ENCODE measurements at regions not wholly inside any gene's neighbourhood (a gene's known extent, or its start where the extent isn't known, plus 50 kb on each side); places are given as distances from the start of the nearest gene placed in this dataset.

GRCh38 chr2:168394262-168394661 is 61.8 kb upstream of the CERS6 start:
- no peak for DNase-seq
- H3K36me3 Mint-ChIP-seq, result no peaks in the 10 kb centered on the region
- no peak overlapping the region for H3K27ac Mint-ChIP-seq
- H3K27me3 Mint-ChIP-seq, result no peaks in the 10 kb centered on the region
- CTCF ChIA-PET, result interaction anchor here (1.4 kb wide), 1 partner anchor 48 kb away, joined by 3 read pairs; no protein-coding TSS in a partner anchor
- intact Hi-C loops (cut with micrococcal nuclease), result no loop called here
- H3K4me1 Mint-ChIP-seq (ENCODE audit: low read depth), result no peaks in the 10 kb centered on the region
- no peaks in the 10 kb centered on the region for H3K9me3 Mint-ChIP-seq
- H3K4me3 Mint-ChIP-seq, result no peak overlapping the region
- POLR2A ChIA-PET, result no interaction called here

GRCh38 chr2:168396131-168396530 is 59.9 kb upstream of the CERS6 start:
- Mint-ChIP-seq H3K27ac (no peak overlapping the region), H3K4me3 (no peak overlapping the region), H3K36me3 (no peaks in the 10 kb centered on the region), H3K27me3 (no peaks in the 10 kb centered on the region), H3K9me3 (no peaks in the 10 kb centered on the region), H3K4me1 (ENCODE audit: low read depth) (no peaks in the 10 kb centered on the region)
- ChIA-PET POLR2A (no interaction called here), CTCF (interaction anchor here (0.6 kb wide), 1 partner anchor 230 kb away, joined by 3 read pairs; no protein-coding TSS in a partner anchor)
- DNase-seq, result no peak
- intact Hi-C loops (cut with micrococcal nuclease), result no loop called here

- Mint-ChIP-seq H3K27me3 (peaks cover 4% of the 10 kb centered on the region), H3K27ac (no peak overlapping the region), H3K4me3 (no peak overlapping the region), H3K4me1 (ENCODE audit: low read depth) (no peaks in the 10 kb centered on the region), H3K36me3 (no peaks in the 10 kb centered on the region), H3K9me3 (no peaks in the 10 kb centered on the region)
- POLR2A ChIA-PET, result no interaction called here
- CTCF ChIA-PET, result no interaction called here
- intact Hi-C loops (cut with micrococcal nuclease), result no loop called here
- DNase-seq, result no peak
Observed at GRCh38 chr2:168397629-168398028, 58.4 kb upstream of the CERS6 start.

- CTCF ChIA-PET, result no interaction called here
- Mint-ChIP-seq H3K27me3 (peaks cover 4% of the 10 kb centered on the region), H3K4me3 (no peak overlapping the region), H3K4me1 (ENCODE audit: low read depth) (peaks cover 2% of the 10 kb centered on the region), H3K9me3 (no peaks in the 10 kb centered on the region), H3K27ac (no peak overlapping the region), H3K36me3 (no peaks in the 10 kb centered on the region)
- intact Hi-C loops (cut with micrococcal nuclease), result no loop called here
- DNase-seq, result no peak
- POLR2A ChIA-PET, result no interaction called here
Observed at GRCh38 chr2:168401048-168401556, 55.0 kb upstream of the CERS6 start.

- H3K4me1 Mint-ChIP-seq (ENCODE audit: low read depth), result peaks cover 2% of the 10 kb centered on the region
- CTCF ChIA-PET, result no interaction called here
- H3K27me3 Mint-ChIP-seq, result peaks cover 4% of the 10 kb centered on the region
- H3K9me3 Mint-ChIP-seq, result peaks cover under 1% of the 10 kb centered on the region
- no peak overlapping the region for H3K27ac Mint-ChIP-seq
- H3K4me3 Mint-ChIP-seq, result no peak overlapping the region
- H3K36me3 Mint-ChIP-seq, result no peaks in the 10 kb centered on the region
- intact Hi-C loops (cut with micrococcal nuclease), result no loop called here
- DNase-seq, result no peak
- POLR2A ChIA-PET, result no interaction called here
Observed at GRCh38 chr2:168401771-168402170, 54.3 kb upstream of the CERS6 start.

- peaks cover 4% of the 10 kb centered on the region for H3K27me3 Mint-ChIP-seq
- intact Hi-C loops (cut with micrococcal nuclease), result no loop called here
- ChIA-PET CTCF (no interaction called here), POLR2A (no interaction called here)
- no peak for DNase-seq
- H3K27ac Mint-ChIP-seq, result no peak overlapping the region
- H3K9me3 Mint-ChIP-seq, result peaks cover 6% of the 10 kb centered on the region
- peaks cover 2% of the 10 kb centered on the region for H3K4me1 Mint-ChIP-seq (ENCODE audit: low read depth)
- no peak overlapping the region for H3K4me3 Mint-ChIP-seq
- H3K36me3 Mint-ChIP-seq, result no peaks in the 10 kb centered on the region
Observed at GRCh38 chr2:168402531-168402930, 53.5 kb upstream of the CERS6 start.

GRCh38 chr2:168403736-168404135 is 52.3 kb upstream of the CERS6 start:
- no peak overlapping the region for H3K4me3 Mint-ChIP-seq
- H3K27me3 Mint-ChIP-seq, result peaks cover 4% of the 10 kb centered on the region
- H3K4me1 Mint-ChIP-seq (ENCODE audit: low read depth), result peaks cover 2% of the 10 kb centered on the region
- no peak for DNase-seq
- peaks cover 2% of the 10 kb centered on the region for H3K36me3 Mint-ChIP-seq
- H3K9me3 Mint-ChIP-seq, result peaks cover 18% of the 10 kb centered on the region
- no peak overlapping the region for H3K27ac Mint-ChIP-seq
- POLR2A ChIA-PET, result no interaction called here
- intact Hi-C loops (cut with micrococcal nuclease), result no loop called here
- CTCF ChIA-PET, result interaction anchor here (1.2 kb wide), 1 partner anchor 57 kb away, joined by 5 read pairs; no protein-coding TSS in a partner anchor

GRCh38 chr2:168404764-168405163 is 51.3 kb upstream of the CERS6 start:
- no peak overlapping the region for H3K4me3 Mint-ChIP-seq
- H3K27me3 Mint-ChIP-seq, result peaks cover 4% of the 10 kb centered on the region
- DNase-seq, result no peak
- CTCF ChIA-PET, result interaction anchor here (1.2 kb wide), 1 partner anchor 58 kb away, joined by 5 read pairs; no protein-coding TSS in a partner anchor
- H3K9me3 Mint-ChIP-seq, result peaks cover 19% of the 10 kb centered on the region
- POLR2A ChIA-PET, result no interaction called here
- intact Hi-C loops (cut with micrococcal nuclease), result no loop called here
- H3K36me3 Mint-ChIP-seq, result peaks cover 2% of the 10 kb centered on the region
- H3K4me1 Mint-ChIP-seq (ENCODE audit: low read depth), result peaks cover 2% of the 10 kb centered on the region
- H3K27ac Mint-ChIP-seq, result no peak overlapping the region
